Trophoblast cell (in vitro differentiated cells and primary cell): ENCODE measurements at regions not wholly inside any gene's neighbourhood (a gene's known extent, or its start where the extent isn't known, plus 50 kb on each side); places are given as distances from the start of the nearest gene placed in this dataset.

Source experiments
- DNase-seq, 2 donors: peaks; one replicate each; pipeline ENCODE4 v3.0.0-alpha.2; 2016
- H2AFZ ChIP-seq: 2 replicates; pipeline ENCODE4 v1.6.1; 2013; ENCODE audit warnings: low read length, moderate library complexity, mild to moderate bottlenecking; ENCODE audit not compliant: insufficient read depth, poor library complexity
- H2AK5ac ChIP-seq: 2 replicates; pipeline ENCODE4 v1.6.1; 2013; ENCODE audit warnings: mild to moderate bottlenecking, low read length
- H2BK120ac ChIP-seq: 2 replicates; pipeline ENCODE4 v1.6.1; 2013; ENCODE audit warnings: low read length, mild to moderate bottlenecking, moderate library complexity; ENCODE audit not compliant: insufficient read depth, poor library complexity
- H2BK12ac ChIP-seq: 2 replicates; pipeline ENCODE4 v1.6.1; 2013; ENCODE audit warnings: mild to moderate bottlenecking, low read length, moderate library complexity
- H2BK5ac ChIP-seq: 2 replicates; pipeline ENCODE4 v1.6.1; 2013; ENCODE audit warnings: low read length, low read depth, moderate library complexity, mild to moderate bottlenecking; ENCODE audit not compliant: poor library complexity
- H3K14ac ChIP-seq: 2 replicates; pipeline ENCODE4 v1.6.1; 2013; ENCODE audit warnings: mild to moderate bottlenecking, low read length
- H3K18ac ChIP-seq: 2 replicates; pipeline ENCODE4 v1.6.1; 2013; ENCODE audit warnings: mild to moderate bottlenecking, low read length
- H3K23ac ChIP-seq: 2 replicates; pipeline ENCODE4 v1.6.1; 2013; ENCODE audit warnings: low read length
- H3K27ac ChIP-seq: 2 replicates; pipeline ENCODE4 v1.5.1; 2013; ENCODE audit warnings: low read depth, mild to moderate bottlenecking, inconsistent platforms, low read length, moderate library complexity
- H3K27me3 ChIP-seq: 2 replicates; pipeline ENCODE4 v1.6.1; 2013; ENCODE audit warnings: inconsistent platforms, mild to moderate bottlenecking, low read length, moderate library complexity; ENCODE audit not compliant: insufficient read depth
- H3K36me3 ChIP-seq, 2 experiments: 1 replicate in 1 of 2; 2 replicates in 1 of 2; pipeline ENCODE4 v1.6.1; 2013; ENCODE audit warnings: low read length in 2 of 2, mild to moderate bottlenecking in 2 of 2, moderate library complexity in 1 of 2; ENCODE audit not compliant: insufficient read depth in 2 of 2, control insufficient read depth in 1 of 2
- H3K4ac ChIP-seq: 2 replicates; pipeline ENCODE4 v1.6.1; 2013; ENCODE audit warnings: low read depth, mild to moderate bottlenecking, low read length, moderate library complexity
- H3K4me1 ChIP-seq, 2 experiments: 1 replicate in 1 of 2; 2 replicates in 1 of 2; pipeline ENCODE4 v1.6.1; 2013; ENCODE audit warnings: low read length in 2 of 2, mild to moderate bottlenecking in 2 of 2, moderate library complexity in 1 of 2; ENCODE audit not compliant: insufficient read depth in 2 of 2, control insufficient read depth in 1 of 2
- H3K4me2 ChIP-seq: 2 replicates; pipeline ENCODE4 v1.6.1; 2013; ENCODE audit warnings: inconsistent platforms, mild to moderate bottlenecking, low read length, moderate library complexity
- H3K4me3 ChIP-seq: 2 replicates; pipeline ENCODE4 v1.5.1; 2013; ENCODE audit warnings: mild to moderate bottlenecking, low read depth, low read length, inconsistent platforms
- H3K79me1 ChIP-seq: one replicate; pipeline ENCODE4 v1.6.1; 2013; ENCODE audit warnings: low read length
- H3K79me2 ChIP-seq: 2 replicates; pipeline ENCODE4 v1.6.1; 2013; ENCODE audit warnings: low read length, mild to moderate bottlenecking; ENCODE audit not compliant: control insufficient read depth, insufficient read depth, poor library complexity
- H3K9ac ChIP-seq: 2 replicates; pipeline ENCODE4 v1.6.1; 2013; ENCODE audit warnings: mild to moderate bottlenecking, low read length
- H3K9me3 ChIP-seq: 2 replicates; pipeline ENCODE4 v1.6.1; 2013; ENCODE audit warnings: low read depth, mild to moderate bottlenecking, control low read depth, inconsistent platforms, low read length; ENCODE audit not compliant: insufficient read depth
- H4K12ac ChIP-seq: 2 replicates; pipeline ENCODE4 v1.6.1; 2013; ENCODE audit warnings: low read depth, mild to moderate bottlenecking, low read length, moderate library complexity
- H4K8ac ChIP-seq: 2 replicates; pipeline ENCODE4 v1.6.1; 2013; ENCODE audit warnings: low read depth, mild to moderate bottlenecking, low read length, moderate library complexity
- H4K91ac ChIP-seq: one replicate; pipeline ENCODE4 v1.6.1; 2013; ENCODE audit warnings: low read depth, mild to moderate bottlenecking, low read length, moderate library complexity
- WGBS: extraction: QIAGEN DNeasy Blood & Tissue Kit; methylation state at CpG from one replicate; pipeline ENCODE4 v1.1.7; 2013; ENCODE audit warnings: missing lambda C conversion rate; ENCODE audit not compliant: insufficient read length, insufficient coverage; ENCODE audit errors: extremely low coverage; 5-methylcytosine and 5-hydroxymethylcytosine counted together

- Histone ChIP-seq H4K12ac (no peak overlapping the region), H3K4ac (no peak overlapping the region), H3K36me3 (no peaks in the 10 kb centered on the region), H3K79me2 (no peaks in the 10 kb centered on the region), H3K4me1 (peaks cover 6 to 13% of the 10 kb centered on the region in 2 experiments), H3K4me3 (no peak overlapping the region), H4K91ac (no peak overlapping the region), H3K79me1 (no peaks in the 10 kb centered on the region), H2BK5ac (no peak overlapping the region), H3K4me2 (peak overlapping the region; percentile 9), H3K27me3 (no peaks in the 10 kb centered on the region), H3K9me3 (no peaks in the 10 kb centered on the region), H3K27ac (no peak overlapping the region), H2BK12ac (no peak overlapping the region), H3K23ac (no peak overlapping the region), H2AK5ac (no peak overlapping the region), H2AFZ (no peak overlapping the region), H3K18ac (no peak overlapping the region), H2BK120ac (no peak overlapping the region), H3K9ac (no peak overlapping the region), H3K14ac (no peak overlapping the region), H4K8ac (no peak overlapping the region)
- WGBS = no CpG with 5 or more reads among the region's 2 CpGs
- peak; percentile 64 to 71 for DNase-seq
Observed at GRCh38 chr14:54252072-54252730, 144.6 kb upstream of the CDKN3 start.

- Histone ChIP-seq H3K23ac (no peak overlapping the region), H4K12ac (no peak overlapping the region), H4K8ac (no peak overlapping the region), H2AFZ (no peak overlapping the region), H3K9me3 (no peaks in the 10 kb centered on the region), H3K36me3 (no peaks in the 10 kb centered on the region), H3K14ac (no peak overlapping the region), H4K91ac (no peak overlapping the region), H3K27me3 (no peaks in the 10 kb centered on the region), H2AK5ac (no peak overlapping the region), H3K4me1 (peaks cover 12 to 20% of the 10 kb centered on the region in 2 experiments), H3K9ac (no peak overlapping the region), H3K4me3 (no peak overlapping the region), H3K4ac (no peak overlapping the region), H3K4me2 (no peak overlapping the region), H2BK12ac (no peak overlapping the region), H3K27ac (no peak overlapping the region), H3K79me1 (no peaks in the 10 kb centered on the region), H3K18ac (no peak overlapping the region), H2BK120ac (no peak overlapping the region), H3K79me2 (no peaks in the 10 kb centered on the region), H2BK5ac (no peak overlapping the region)
- WGBS = no CpG with 5 or more reads among the region's 4 CpGs
- DNase-seq = peak; percentile 58 to 59
Observed at GRCh38 chr14:54253195-54253947, 143.4 kb upstream of the CDKN3 start.

- Histone ChIP-seq H3K27ac (no peak overlapping the region), H2BK5ac (no peak overlapping the region), H3K23ac (no peak overlapping the region), H3K79me2 (no peaks in the 10 kb centered on the region), H4K8ac (no peak overlapping the region), H4K91ac (no peak overlapping the region), H2BK120ac (no peak overlapping the region), H3K27me3 (no peaks in the 10 kb centered on the region), H3K79me1 (peaks cover 2% of the 10 kb centered on the region), H3K4me1 (peaks cover 15 to 23% of the 10 kb centered on the region in 2 experiments), H2AFZ (no peak overlapping the region), H3K4me3 (no peak overlapping the region), H3K14ac (no peak overlapping the region), H2AK5ac (no peak overlapping the region), H3K9me3 (no peaks in the 10 kb centered on the region), H3K4ac (no peak overlapping the region), H3K36me3 (no peaks in the 10 kb centered on the region), H3K18ac (no peak overlapping the region), H4K12ac (no peak overlapping the region), H3K4me2 (no peak overlapping the region), H3K9ac (no peak overlapping the region), H2BK12ac (no peak overlapping the region)
- DNase-seq = no peak
- no CpG with 5 or more reads among the region's 9 CpGs for WGBS
Observed at GRCh38 chr14:54256156-54256555, 140.7 kb upstream of the CDKN3 start.

GRCh38 chr14:54257424-54257823, 139.4 kb upstream of the CDKN3 start:
- H3K4ac ChIP-seq = no peak overlapping the region
- no peak overlapping the region for H4K8ac ChIP-seq
- no peak overlapping the region for H3K18ac ChIP-seq
- no peak overlapping the region for H2BK12ac ChIP-seq
- H2BK120ac ChIP-seq = no peak overlapping the region
- no peak overlapping the region for H4K12ac ChIP-seq
- H3K14ac ChIP-seq = no peak overlapping the region
- WGBS = no CpG with 5 or more reads among the region's 3 CpGs
- no peak for DNase-seq
- H2AK5ac ChIP-seq = no peak overlapping the region
- no peak overlapping the region for H3K4me2 ChIP-seq
- H3K4me1 ChIP-seq = peaks cover 11 to 20% of the 10 kb centered on the region in 2 experiments
- H2BK5ac ChIP-seq = no peak overlapping the region
- peaks cover 2% of the 10 kb centered on the region for H3K79me1 ChIP-seq
- H3K9me3 ChIP-seq = no peaks in the 10 kb centered on the region
- H3K27ac ChIP-seq = no peak overlapping the region
- no peak overlapping the region for H4K91ac ChIP-seq
- H3K27me3 ChIP-seq = no peaks in the 10 kb centered on the region
- H2AFZ ChIP-seq = no peak overlapping the region
- H3K79me2 ChIP-seq = no peaks in the 10 kb centered on the region
- no peak overlapping the region for H3K23ac ChIP-seq
- H3K9ac ChIP-seq = no peak overlapping the region
- no peak overlapping the region for H3K4me3 ChIP-seq
- no peaks in the 10 kb centered on the region for H3K36me3 ChIP-seq
